Hepatocyte (in vitro differentiated cells): ENCODE measurements at regions not wholly inside any gene's neighbourhood (a gene's known extent, or its start where the extent isn't known, plus 50 kb on each side); places are given as distances from the start of the nearest gene placed in this dataset.

Experiments used
- DNase-seq: peaks from one replicate; pipeline ENCODE4 v3.0.0-alpha.2; 2016; ENCODE audit warnings: low spot score
- H2AFZ ChIP-seq: fragments of 200-600 bp; sonication (generic); 2 replicates; pipeline ENCODE4 v1.6.0; 2016; ENCODE audit warnings: antibody characterized with exemption, mild to moderate bottlenecking
- H3K27ac ChIP-seq: fragments of 200-600 bp; sonication (generic); 2 replicates; pipeline ENCODE4 v1.5.1; 2016; ENCODE audit warnings: mild to moderate bottlenecking
- H3K27me3 ChIP-seq: fragments of 200-600 bp; sonication (generic); 2 replicates; pipeline ENCODE4 v1.6.1; 2016
- H3K36me3 ChIP-seq: fragments of 200-600 bp; sonication (generic); replicated peaks from 2 replicates; pipeline ENCODE4 v1.5.1; 2016; ENCODE audit warnings: low read depth; ENCODE audit not compliant: insufficient read depth
- H3K4me1 ChIP-seq: fragments of 200-600 bp; sonication (generic); 2 replicates; pipeline ENCODE4 v1.5.1; 2016; ENCODE audit warnings: mild to moderate bottlenecking, moderate library complexity; ENCODE audit not compliant: insufficient read depth
- H3K4me2 ChIP-seq: fragments of 200-600 bp; sonication (generic); 2 replicates; pipeline ENCODE4 v1.6.0; 2016
- H3K4me3 ChIP-seq: fragments of 200-600 bp; sonication (generic); 2 replicates; pipeline ENCODE4 v1.5.1; 2016; ENCODE audit warnings: mild to moderate bottlenecking
- H3K79me2 ChIP-seq: fragments of 200-600 bp; sonication (generic); 2 replicates; pipeline ENCODE4 v1.6.0; 2017; ENCODE audit warnings: mild to moderate bottlenecking
- H3K9me2 ChIP-seq: fragments of 200-600 bp; sonication (generic); replicated peaks from 2 replicates; pipeline ENCODE4 v1.6.0; 2017; ENCODE audit warnings: mild to moderate bottlenecking; ENCODE audit not compliant: insufficient read depth
- H3K9me3 ChIP-seq: fragments of 200-600 bp; sonication (generic); 2 replicates; pipeline ENCODE4 v1.5.1; 2016; ENCODE audit warnings: low read depth, mild to moderate bottlenecking
- H4K20me1 ChIP-seq: fragments of 200-600 bp; sonication (generic); 2 replicates; pipeline ENCODE4 v1.6.0; 2016; ENCODE audit warnings: mild to moderate bottlenecking; ENCODE audit not compliant: insufficient read depth, poor library complexity, severe bottlenecking
- EZH2 ChIP-seq: fragments of 200-600 bp; sonication (generic); IDR thresholded peaks from 2 replicates; pipeline ENCODE4 v1.6.1; 2016; ENCODE audit warnings: antibody characterized with exemption, mild to moderate bottlenecking, borderline replicate concordance
- EZH2phosphoT487 ChIP-seq: fragments of 200-600 bp; sonication (generic); IDR thresholded peaks from one replicate; pipeline ENCODE4 v1.6.1; 2018; ENCODE audit warnings: antibody characterized with exemption, mild to moderate bottlenecking, low read depth, moderate library complexity; ENCODE audit not compliant: unreplicated experiment, severe bottlenecking
- WGBS: methylation state at CpG from one replicate; pipeline ENCODE4 v1.1.6; 2016; ENCODE audit warnings: low lambda C conversion rate; ENCODE audit errors: missing lambda C conversion rate; 5-methylcytosine and 5-hydroxymethylcytosine counted together
- TF ChIP-seq, protein P1 (sequence below): fragments of 200-600 bp; sonication (generic); IDR thresholded peaks from 2 replicates; pipeline ENCODE4 v1.5.1; 2016; ENCODE audit warnings: antibody characterized with exemption, mild to moderate bottlenecking; ENCODE audit not compliant: poor library complexity

GRCh38 chr4:140291259-140291658, 82.2 kb upstream of the SCOC start:
- WGBS = 90% methylated on average over 4 of the region's 4 CpGs
- Histone ChIP-seq H3K9me3 (no peaks in the 10 kb centered on the region), H3K79me2 (no peaks in the 10 kb centered on the region), H3K27ac (no peak overlapping the region), H3K4me3 (no peak overlapping the region), H3K4me2 (no peak overlapping the region), H2AFZ (no peak overlapping the region), H3K36me3 (no peaks in the 10 kb centered on the region), H3K4me1 (no peaks in the 10 kb centered on the region), H4K20me1 (no peaks in the 10 kb centered on the region), H3K9me2 (no peaks in the 10 kb centered on the region), H3K27me3 (no peaks in the 10 kb centered on the region)
- TF ChIP-seq EZH2phosphoT487 (no peak), EZH2 (no peak)
- TF ChIP-seq, protein P1, sequence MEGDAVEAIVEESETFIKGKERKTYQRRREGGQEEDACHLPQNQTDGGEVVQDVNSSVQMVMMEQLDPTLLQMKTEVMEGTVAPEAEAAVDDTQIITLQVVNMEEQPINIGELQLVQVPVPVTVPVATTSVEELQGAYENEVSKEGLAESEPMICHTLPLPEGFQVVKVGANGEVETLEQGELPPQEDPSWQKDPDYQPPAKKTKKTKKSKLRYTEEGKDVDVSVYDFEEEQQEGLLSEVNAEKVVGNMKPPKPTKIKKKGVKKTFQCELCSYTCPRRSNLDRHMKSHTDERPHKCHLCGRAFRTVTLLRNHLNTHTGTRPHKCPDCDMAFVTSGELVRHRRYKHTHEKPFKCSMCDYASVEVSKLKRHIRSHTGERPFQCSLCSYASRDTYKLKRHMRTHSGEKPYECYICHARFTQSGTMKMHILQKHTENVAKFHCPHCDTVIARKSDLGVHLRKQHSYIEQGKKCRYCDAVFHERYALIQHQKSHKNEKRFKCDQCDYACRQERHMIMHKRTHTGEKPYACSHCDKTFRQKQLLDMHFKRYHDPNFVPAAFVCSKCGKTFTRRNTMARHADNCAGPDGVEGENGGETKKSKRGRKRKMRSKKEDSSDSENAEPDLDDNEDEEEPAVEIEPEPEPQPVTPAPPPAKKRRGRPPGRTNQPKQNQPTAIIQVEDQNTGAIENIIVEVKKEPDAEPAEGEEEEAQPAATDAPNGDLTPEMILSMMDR = no peak
- DNase-seq = no peak

DNA sequence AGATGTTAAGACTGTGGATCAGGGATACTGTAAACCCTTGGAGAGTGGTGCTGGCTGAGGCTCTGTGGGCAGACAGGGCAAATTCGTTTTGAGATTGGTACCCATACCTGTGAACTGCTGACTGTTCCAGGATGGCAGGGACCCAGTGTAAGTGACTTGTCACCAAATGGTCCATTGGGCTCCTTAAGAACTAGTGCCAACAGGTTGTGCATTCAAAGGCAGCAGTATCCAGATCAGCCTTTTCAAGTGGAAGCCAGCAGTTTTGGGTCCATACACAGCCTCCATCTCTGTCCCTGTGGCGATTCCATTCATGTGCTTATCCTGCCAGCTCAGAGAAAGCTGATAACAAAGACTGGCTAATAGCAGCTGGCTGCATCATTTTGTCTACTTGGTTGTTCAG, 84.0 kb upstream of the SCOC start:
- H3K27me3 ChIP-seq = peaks cover 6% of the 10 kb centered on the region
- H3K4me2 ChIP-seq = no peak overlapping the region
- H2AFZ ChIP-seq = no peak overlapping the region
- TF ChIP-seq EZH2 = no peak
- TF ChIP-seq EZH2phosphoT487 = no peak
- TF ChIP-seq, protein P1 = no peak
- H3K9me3 ChIP-seq = no peaks in the 10 kb centered on the region
- 66% methylated on average over 2 of the region's 2 CpGs for whole genome bisulfite sequencing
- DNase-seq = no peak
- H3K79me2 ChIP-seq = no peaks in the 10 kb centered on the region
- no peak overlapping the region for H3K27ac ChIP-seq
- H3K4me3 ChIP-seq = no peak overlapping the region
- no peaks in the 10 kb centered on the region for H3K4me1 ChIP-seq
- no peaks in the 10 kb centered on the region for H3K36me3 ChIP-seq
- no peaks in the 10 kb centered on the region for H4K20me1 ChIP-seq
- H3K9me2 ChIP-seq = no peaks in the 10 kb centered on the region

DNA sequence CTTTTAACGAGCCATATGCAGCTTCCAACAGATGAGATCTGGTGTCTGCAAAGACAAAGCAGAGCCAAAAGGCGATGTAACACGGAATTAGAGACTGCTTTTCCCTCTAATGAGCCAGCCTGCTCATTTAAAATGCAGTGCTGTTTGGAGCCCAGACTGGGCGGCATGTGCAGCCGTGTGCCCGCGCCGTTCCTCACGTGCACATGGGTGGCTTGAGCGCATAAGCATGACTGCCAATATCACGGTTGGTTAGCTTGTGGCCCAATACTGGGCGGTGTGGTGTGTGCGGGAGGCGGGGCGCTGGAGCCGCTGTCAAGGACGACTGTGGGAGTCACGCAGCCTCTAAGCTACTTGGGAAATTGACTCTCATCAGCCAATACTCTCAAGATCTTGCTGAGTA, 87.0 kb upstream of the SCOC start:
- no peaks in the 10 kb centered on the region for H3K36me3 ChIP-seq
- H3K9me3 ChIP-seq = no peaks in the 10 kb centered on the region
- H3K27me3 ChIP-seq = peaks cover 6% of the 10 kb centered on the region
- H3K27ac ChIP-seq = no peak overlapping the region
- H3K4me2 ChIP-seq = no peak overlapping the region
- H3K4me3 ChIP-seq = no peak overlapping the region
- H3K9me2 ChIP-seq = no peaks in the 10 kb centered on the region
- H2AFZ ChIP-seq = no peak overlapping the region
- no peaks in the 10 kb centered on the region for H3K79me2 ChIP-seq
- no peak for DNase-seq
- 83% methylated on average over 18 of the region's 18 CpGs for WGBS
- H4K20me1 ChIP-seq = no peaks in the 10 kb centered on the region
- TF ChIP-seq EZH2phosphoT487 (no peak), EZH2 (no peak)
- TF ChIP-seq, protein P1 = no peak
- H3K4me1 ChIP-seq = no peaks in the 10 kb centered on the region

DNA sequence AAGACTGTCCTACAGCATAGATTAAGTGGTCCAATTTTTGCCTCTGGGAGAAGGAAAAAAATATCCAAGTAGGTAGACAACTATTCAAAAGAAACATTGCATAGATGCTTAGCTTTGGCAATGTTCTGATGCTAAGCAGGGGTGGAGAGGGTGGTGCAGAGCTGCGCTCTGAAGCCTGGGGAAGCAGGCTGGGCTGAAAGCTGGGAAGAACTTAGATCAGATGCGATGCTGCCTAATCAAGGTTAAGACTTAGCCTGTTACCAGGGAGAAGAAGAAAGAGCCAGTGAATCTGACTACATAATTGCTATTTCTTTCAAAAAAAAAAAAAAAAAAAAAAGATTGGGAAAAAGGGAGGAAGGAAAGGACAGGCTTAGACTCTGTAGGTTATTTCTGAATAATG, 89.0 kb upstream of the SCOC start:
- no peak for TF ChIP-seq EZH2
- TF ChIP-seq, protein P1 = no peak
- TF ChIP-seq EZH2phosphoT487 = no peak
- H3K36me3 ChIP-seq = no peaks in the 10 kb centered on the region
- no peaks in the 10 kb centered on the region for H3K4me1 ChIP-seq
- H3K27ac ChIP-seq = no peak overlapping the region
- H3K27me3 ChIP-seq = peaks cover 6% of the 10 kb centered on the region
- no peaks in the 10 kb centered on the region for H3K9me3 ChIP-seq
- H3K79me2 ChIP-seq = no peaks in the 10 kb centered on the region
- WGBS = 94% methylated on average over 2 of the region's 2 CpGs
- H3K9me2 ChIP-seq = no peaks in the 10 kb centered on the region
- no peak overlapping the region for H3K4me2 ChIP-seq
- DNase-seq = no peak
- no peak overlapping the region for H2AFZ ChIP-seq
- H3K4me3 ChIP-seq = no peak overlapping the region
- no peaks in the 10 kb centered on the region for H4K20me1 ChIP-seq
